NCI-H2107 treated with DMSO at 0.1 percent for 48 hours (cell line): ENCODE measurements at regions not wholly inside any gene's neighbourhood (a gene's known extent, or its start where the extent isn't known, plus 50 kb on each side); places are given as distances from the start of the nearest gene placed in this dataset.
A peak's percentile ranks its signal among the peaks of the same experiment; 100 is the strongest.
"Not testable (repeated sequence)": the region's sequence is repeated elsewhere in the genome, so short reads cannot be mapped to it uniquely, and the experiment has no call there.

Experiments used
- DNase-seq: peaks from one replicate; lab custom pipeline; 2025; ENCODE audit not compliant: unreplicated experiment; lab: John Stamatoyannopoulos, UW

GRCh38 chr10:29730969-29731368, 96.2 kb upstream of the SVIL start:
- no peak for DNase-seq

- no peak for DNase-seq
Observed at GRCh38 chr10:29730458-29730857, 95.7 kb upstream of the SVIL start.

- no peak for DNase-seq
Observed at GRCh38 chr10:29728541-29729049, 93.8 kb upstream of the SVIL start.

GRCh38 chr10:29725927-29726326, 91.2 kb upstream of the SVIL start:
- not testable (repeated sequence) for DNase-seq

GRCh38 chr10:29725133-29725720, 90.5 kb upstream of the SVIL start:
- DNase-seq, result no peak

GRCh38 chr10:29723726-29724125, 89.0 kb upstream of the SVIL start:
- DNase-seq, result no peak

GRCh38 chr10:29722777-29723176, 88.0 kb upstream of the SVIL start:
- no peak for DNase-seq

GRCh38 chr10:29720149-29720548, 85.4 kb upstream of the SVIL start:
- no peak for DNase-seq

GRCh38 chr10:29719281-29719675, 84.5 kb upstream of the SVIL start:
- DNase-seq, result no peak

- no peak for DNase-seq
Observed at GRCh38 chr10:29715296-29715695, 80.5 kb upstream of the SVIL start.

- DNase-seq, result no peak
Observed at GRCh38 chr10:29714096-29714874, 79.5 kb upstream of the SVIL start.

- no peak for DNase-seq
Observed at GRCh38 chr10:29713450-29713849, 78.7 kb upstream of the SVIL start.

- DNase-seq, result peak; percentile 87
Observed at GRCh38 chr10:29712108-29712507, 77.3 kb upstream of the SVIL start.

GRCh38 chr10:29710128-29710527, 75.4 kb upstream of the SVIL start:
- DNase-seq, result no peak

- DNase-seq, result no peak
Observed at GRCh38 chr10:29709484-29710002, 74.8 kb upstream of the SVIL start.

GRCh38 chr10:29703271-29703670, 68.5 kb upstream of the SVIL start:
- peak; percentile 63 for DNase-seq

- no peak for DNase-seq
Observed at GRCh38 chr10:29702273-29703164, 67.7 kb upstream of the SVIL start.

- no peak for DNase-seq
Observed at GRCh38 chr10:29701306-29701705, 66.5 kb upstream of the SVIL start.

GRCh38 chr10:29699621-29700020, 64.8 kb upstream of the SVIL start:
- DNase-seq, result no peak

- no peak for DNase-seq
Observed at GRCh38 chr10:29698773-29699490, 64.2 kb upstream of the SVIL start.

- not testable (repeated sequence) for DNase-seq
Observed at GRCh38 chr10:29696581-29696980, 61.8 kb upstream of the SVIL start.
